ENCODE measurements at regions not wholly inside any gene's neighbourhood (a gene's known extent, or its start where the extent isn't known, plus 50 kb on each side); places are given as distances from the start of the nearest gene placed in this dataset.

- Histone ChIP-seq H3K9me3 (ENCODE audit: low read depth, low read length, poor library complexity, severe bottlenecking) (no peaks in the 10 kb centered on the region), H3K36me3 (ENCODE audit: insufficient read depth, low read length, poor library complexity, severe bottlenecking) (no peaks in the 10 kb centered on the region), H3K4me3 (ENCODE audit: low read depth, low read length, poor library complexity, severe bottlenecking) (no peak overlapping the region), H3K27me3 (replicated peaks; ENCODE audit: insufficient read depth, low read depth, low read length, poor library complexity) (peaks cover 42% of the 10 kb centered on the region), H3K27ac (ENCODE audit: low read depth, low read length, poor library complexity, severe bottlenecking) (no peak overlapping the region), H3K4me1 (ENCODE audit: insufficient read depth, low read length, poor library complexity, severe bottlenecking) (peaks cover 11% of the 10 kb centered on the region)
- ChIA-PET CTCF (no interaction called here), POLR2A (ENCODE audit: low non-redundant PET) (no interaction called here)
- TF ChIP-seq EZH2 (IDR thresholded peaks at IDR 0.05; ENCODE audit: borderline replicate concordance, low read depth, low read length, poor library complexity, severe bottlenecking) = no peak
- no peak for TF ChIP-seq CTCF (conservative IDR thresholded peaks at IDR 0.05; ENCODE audit: low read depth, low read length)
- DNase-seq (ENCODE audit: low spot score) = no peak
- intact Hi-C loops (cut with micrococcal nuclease; ENCODE audit: unreplicated experiment) = no loop called here
- no TSS peak for BruUV-seq (replicated peaks)
Observed at GRCh38 chr20:56953048-56953586, 313.3 kb downstream of the BMP7 start.

GRCh38 chr20:56954797-56955196 lies 311.6 kb downstream of the BMP7 start:
- H3K27me3 ChIP-seq (replicated peaks; ENCODE audit: insufficient read depth, low read depth, low read length, poor library complexity) = peaks cover 35% of the 10 kb centered on the region
- ChIA-PET POLR2A (ENCODE audit: low non-redundant PET) (no interaction called here), CTCF (no interaction called here)
- no peaks in the 10 kb centered on the region for H3K9me3 ChIP-seq (ENCODE audit: low read depth, low read length, poor library complexity, severe bottlenecking)
- no peak for DNase-seq (ENCODE audit: low spot score)
- H3K27ac ChIP-seq (ENCODE audit: low read depth, low read length, poor library complexity, severe bottlenecking) = no peak overlapping the region
- intact Hi-C loops (cut with micrococcal nuclease; ENCODE audit: unreplicated experiment) = no loop called here
- H3K36me3 ChIP-seq (ENCODE audit: insufficient read depth, low read length, poor library complexity, severe bottlenecking) = no peaks in the 10 kb centered on the region
- TF ChIP-seq CTCF (conservative IDR thresholded peaks at IDR 0.05; ENCODE audit: low read depth, low read length) = no peak
- TF ChIP-seq EZH2 (IDR thresholded peaks at IDR 0.05; ENCODE audit: borderline replicate concordance, low read depth, low read length, poor library complexity, severe bottlenecking) = no peak
- BruUV-seq (replicated peaks) = no TSS peak
- H3K4me3 ChIP-seq (ENCODE audit: low read depth, low read length, poor library complexity, severe bottlenecking) = no peak overlapping the region
- H3K4me1 ChIP-seq (ENCODE audit: insufficient read depth, low read length, poor library complexity, severe bottlenecking) = peaks cover 12% of the 10 kb centered on the region

- Histone ChIP-seq H3K4me1 (ENCODE audit: insufficient read depth, low read length, poor library complexity, severe bottlenecking) (peaks cover 12% of the 10 kb centered on the region), H3K4me3 (ENCODE audit: low read depth, low read length, poor library complexity, severe bottlenecking) (no peak overlapping the region), H3K36me3 (ENCODE audit: insufficient read depth, low read length, poor library complexity, severe bottlenecking) (no peaks in the 10 kb centered on the region), H3K27me3 (replicated peaks; ENCODE audit: insufficient read depth, low read depth, low read length, poor library complexity) (peaks cover 28% of the 10 kb centered on the region), H3K9me3 (ENCODE audit: low read depth, low read length, poor library complexity, severe bottlenecking) (no peaks in the 10 kb centered on the region), H3K27ac (ENCODE audit: low read depth, low read length, poor library complexity, severe bottlenecking) (no peak overlapping the region)
- intact Hi-C loops (cut with micrococcal nuclease; ENCODE audit: unreplicated experiment) = no loop called here
- POLR2A ChIA-PET (ENCODE audit: low non-redundant PET) = no interaction called here
- DNase-seq (ENCODE audit: low spot score) = no peak
- no peak for TF ChIP-seq CTCF (conservative IDR thresholded peaks at IDR 0.05; ENCODE audit: low read depth, low read length)
- BruUV-seq (replicated peaks) = no TSS peak
- CTCF ChIA-PET = no interaction called here
Observed at GRCh38 chr20:56955680-56956079, 310.8 kb downstream of the BMP7 start.
